ENCODE measurements at regions not wholly inside any gene's neighbourhood (a gene's known extent, or its start where the extent isn't known, plus 50 kb on each side); places are given as distances from the start of the nearest gene placed in this dataset.

- intact Hi-C loops (cut with micrococcal nuclease) = no loop called here
Measured at GRCh38 chr9:16128003-16128402, 575.2 kb downstream of the CCDC171 start.

- intact Hi-C loops (cut with micrococcal nuclease) = no loop called here
Measured at GRCh38 chr9:16131264-16131663, 578.4 kb downstream of the CCDC171 start.

- intact Hi-C loops (cut with micrococcal nuclease) = no loop called here
Measured at GRCh38 chr9:16132513-16132912, 579.7 kb downstream of the CCDC171 start.

GRCh38 chr9:16133032-16133431 lies 580.2 kb downstream of the CCDC171 start:
- intact Hi-C loops (cut with micrococcal nuclease) = loop anchor here (1.0 kb wide), 1 partner anchor 260 kb away; no protein-coding TSS in a partner anchor

- intact Hi-C loops (cut with micrococcal nuclease) = loop anchor here (1.0 kb wide), 1 partner anchor 260 kb away; no protein-coding TSS in a partner anchor
Measured at GRCh38 chr9:16133556-16134227, 580.8 kb downstream of the CCDC171 start.

GRCh38 chr9:16134351-16134750 lies 581.5 kb downstream of the CCDC171 start:
- intact Hi-C loops (cut with micrococcal nuclease) = no loop called here

- intact Hi-C loops (cut with micrococcal nuclease) = no loop called here
Measured at GRCh38 chr9:16135968-16136367, 583.1 kb downstream of the CCDC171 start.

- intact Hi-C loops (cut with micrococcal nuclease) = no loop called here
Measured at GRCh38 chr9:16136451-16136850, 583.6 kb downstream of the CCDC171 start.

- intact Hi-C loops (cut with micrococcal nuclease) = no loop called here
Measured at GRCh38 chr9:16136961-16137360, 584.1 kb downstream of the CCDC171 start.

GRCh38 chr9:16138561-16139491 lies 586.0 kb downstream of the CCDC171 start:
- intact Hi-C loops (cut with micrococcal nuclease) = no loop called here

- intact Hi-C loops (cut with micrococcal nuclease) = no loop called here
Measured at GRCh38 chr9:16139774-16140173, 586.9 kb downstream of the CCDC171 start.

GRCh38 chr9:16143310-16143709 lies 590.5 kb downstream of the CCDC171 start:
- intact Hi-C loops (cut with micrococcal nuclease) = no loop called here

- intact Hi-C loops (cut with micrococcal nuclease) = no loop called here
Measured at GRCh38 chr9:16143947-16144890, 591.4 kb downstream of the CCDC171 start.

- intact Hi-C loops (cut with micrococcal nuclease) = no loop called here
Measured at GRCh38 chr9:16145196-16145950, 592.5 kb downstream of the CCDC171 start.

- intact Hi-C loops (cut with micrococcal nuclease) = no loop called here
Measured at GRCh38 chr9:16147726-16148125, 594.9 kb downstream of the CCDC171 start.

GRCh38 chr9:16150501-16150900 lies 597.7 kb downstream of the CCDC171 start:
- intact Hi-C loops (cut with micrococcal nuclease) = no loop called here

GRCh38 chr9:16150938-16151650 lies 598.3 kb downstream of the CCDC171 start:
- intact Hi-C loops (cut with micrococcal nuclease) = no loop called here

- intact Hi-C loops (cut with micrococcal nuclease) = no loop called here
Measured at GRCh38 chr9:16152276-16153101, 599.6 kb downstream of the CCDC171 start.

- intact Hi-C loops (cut with micrococcal nuclease) = no loop called here
Measured at GRCh38 chr9:16153221-16153620, 600.4 kb downstream of the CCDC171 start.
